Sigmoid colon (tissue), 6 donors: ENCODE measurements at regions not wholly inside any gene's neighbourhood (a gene's known extent, or its start where the extent isn't known, plus 50 kb on each side); places are given as distances from the start of the nearest gene placed in this dataset.

ENCODE experiments used
- DNase-seq: peaks from one replicate; pipeline ENCODE4 v3.0.0-alpha.2; 2019
- H3K27ac ChIP-seq, 4 donors: fragments of 200-600 bp; sonication (generic); one replicate each; pipeline ENCODE4 v1.5.1; 2016 to 2019; ENCODE audit warnings: mild to moderate bottlenecking in 1 of 4
- H3K27me3 ChIP-seq, 3 donors: fragments of 200-600 bp; sonication (generic); one replicate each; pipeline ENCODE4 v1.5.1; 2019; ENCODE audit warnings: mild to moderate bottlenecking in 1 of 3
- H3K36me3 ChIP-seq, 4 donors: fragments of 200-600 bp; sonication (generic); one replicate each; pipeline ENCODE4 v1.5.1; 2016 to 2019
- H3K4me1 ChIP-seq, 4 donors: fragments of 200-600 bp; sonication (generic); one replicate each; pipeline ENCODE4 v1.5.1; 2017 to 2019
- H3K4me3 ChIP-seq, 4 donors: fragments of 200-600 bp; sonication (generic); one replicate each; pipeline ENCODE4 v1.5.1; 2017 to 2019; ENCODE audit warnings: mild to moderate bottlenecking in 2 of 4, moderate library complexity in 1 of 4
- H3K9me3 ChIP-seq, 4 donors: fragments of 200-600 bp in 3 of 4; sonication (generic) in 3 of 4; one replicate each; pipeline versions ENCODE4 v1.5.1 to v1.6.1; 2013 to 2019
- CTCF ChIP-seq, 4 experiments: fragments of 450-650 bp in 3 of 4; fragments of 200-600 bp in 1 of 4; IDR thresholded peaks; one replicate each; pipeline ENCODE4 v1.5.1; 2016 to 2019; ENCODE audit warnings: antibody characterized with exemption in 4 of 4, mild to moderate bottlenecking in 3 of 4, moderate library complexity in 2 of 4
- EP300 ChIP-seq, 4 donors: sonication (generic); formaldehyde crosslinking; IDR thresholded peaks; one replicate each; pipeline ENCODE4 v1.6.1; 2017; ENCODE audit warnings: antibody characterized with exemption in 4 of 4
- POLR2A ChIP-seq, 2 donors: fragments of 450-650 bp; IDR thresholded peaks; one replicate each; pipeline ENCODE4 v1.6.1; 2016; ENCODE audit warnings: antibody characterized with exemption in 2 of 2, mild to moderate bottlenecking in 2 of 2, moderate library complexity in 2 of 2
- POLR2AphosphoS5 ChIP-seq, 4 donors: sonication (generic); formaldehyde crosslinking; IDR thresholded peaks; one replicate each; pipeline ENCODE4 v1.6.1; 2017; ENCODE audit warnings: antibody characterized with exemption in 4 of 4
- WGBS, 2 donors: extraction: QIAGEN DNeasy Blood & Tissue Kit; methylation state at CpG; one replicate each; pipeline ENCODE4 v1.1.7; 2013; 5-methylcytosine and 5-hydroxymethylcytosine counted together
- intact Hi-C: fragments of 100-400 bp; cut with DNase I; formaldehyde crosslinking; loops from one replicate; pipeline ENCODE4 v1.15.1; 2023
- donor health status: healthy with polysubstance abuse.
- donor health status: healthy.

GRCh38 chr2:88842656-88843460, 151.4 kb downstream of the RPIA start:
- TF ChIP-seq CTCF (IDR thresholded peaks at IDR 0.05) (no peak), EP300 (IDR thresholded peaks at IDR 0.05) (no peak), POLR2A (IDR thresholded peaks at IDR 0.05) (no peak), POLR2AphosphoS5 (IDR thresholded peaks at IDR 0.05) (no peak)
- Histone ChIP-seq H3K4me1 (no peaks in the 10 kb centered on the region), H3K36me3 (no peaks in the 10 kb centered on the region), H3K27ac (no peak overlapping the region), H3K4me3 (no peak overlapping the region), H3K27me3 (no peaks in the 10 kb centered on the region), H3K9me3 (no peaks in the 10 kb centered on the region)
- DNase-seq: no peak
- intact Hi-C loops: no loop called here
- WGBS, 2 donors: 67 to 69% methylated on average over 1 of the region's 1 CpG

GRCh38 chr2:88843651-88844050, 152.2 kb downstream of the RPIA start:
- Histone ChIP-seq H3K9me3 (no peaks in the 10 kb centered on the region), H3K36me3 (no peaks in the 10 kb centered on the region), H3K27me3 (no peaks in the 10 kb centered on the region), H3K4me3 (no peak overlapping the region), H3K4me1 (no peaks in the 10 kb centered on the region), H3K27ac (no peak overlapping the region)
- WGBS, 2 donors: 64 to 78% methylated on average over 2 of the region's 2 CpGs
- DNase-seq: no peak
- TF ChIP-seq POLR2A (IDR thresholded peaks at IDR 0.05) (no peak), EP300 (IDR thresholded peaks at IDR 0.05) (no peak), POLR2AphosphoS5 (IDR thresholded peaks at IDR 0.05) (no peak), CTCF (IDR thresholded peaks at IDR 0.05) (no peak)
- intact Hi-C loops: no loop called here

- H3K27me3 ChIP-seq: no peaks in the 10 kb centered on the region
- no peak overlapping the region for H3K4me3 ChIP-seq
- TF ChIP-seq POLR2A (IDR thresholded peaks at IDR 0.05) (no peak), CTCF (IDR thresholded peaks at IDR 0.05) (no peak), POLR2AphosphoS5 (IDR thresholded peaks at IDR 0.05) (no peak), EP300 (IDR thresholded peaks at IDR 0.05) (no peak)
- H3K36me3 ChIP-seq: no peaks in the 10 kb centered on the region
- intact Hi-C loops: no loop called here
- DNase-seq: no peak
- 91% methylated on average over 3 of the region's 3 CpGs for WGBS, 2 donors
- H3K4me1 ChIP-seq: no peaks in the 10 kb centered on the region
- no peaks in the 10 kb centered on the region for H3K9me3 ChIP-seq
- no peak overlapping the region for H3K27ac ChIP-seq
Measured at GRCh38 chr2:88844960-88845359, 153.5 kb downstream of the RPIA start.

GRCh38 chr2:88845772-88846661, 154.5 kb downstream of the RPIA start:
- WGBS, 2 donors: 57 to 78% methylated on average over 3 of the region's 3 CpGs
- TF ChIP-seq CTCF (IDR thresholded peaks at IDR 0.05): no peak
- no peak for TF ChIP-seq POLR2A (IDR thresholded peaks at IDR 0.05)
- TF ChIP-seq EP300 (IDR thresholded peaks at IDR 0.05): no peak
- TF ChIP-seq POLR2AphosphoS5 (IDR thresholded peaks at IDR 0.05): no peak
- Histone ChIP-seq H3K27ac (no peak overlapping the region), H3K27me3 (no peaks in the 10 kb centered on the region), H3K9me3 (no peaks in the 10 kb centered on the region), H3K4me1 (no peaks in the 10 kb centered on the region), H3K36me3 (no peaks in the 10 kb centered on the region), H3K4me3 (no peak overlapping the region)
- DNase-seq: no peak
- intact Hi-C loops: no loop called here
